NB4 (cell line): ENCODE measurements at regions not wholly inside any gene's neighbourhood (a gene's known extent, or its start where the extent isn't known, plus 50 kb on each side); places are given as distances from the start of the nearest gene placed in this dataset.

ENCODE experiments used
- CTCF ChIP-seq: IDR thresholded peaks from one replicate; pipeline ENCODE4 v1.5.1; 2012; ENCODE audit warnings: low read depth, low read length
- MYC ChIP-seq: IDR thresholded peaks from 2 replicates; pipeline ENCODE4 v1.6.1; 2011; ENCODE audit warnings: low read depth, low read length
- POLR2A ChIP-seq: IDR thresholded peaks from 2 replicates; pipeline ENCODE4 v1.6.1; 2011; ENCODE audit warnings: mild to moderate bottlenecking; ENCODE audit not compliant: insufficient read length; ENCODE audit errors: extremely low read depth

GRCh38 chr7:67616517-67616916 lies 619.9 kb downstream of the TYW1 start:
- no peak for TF ChIP-seq CTCF
- TF ChIP-seq POLR2A = no peak
- no peak for TF ChIP-seq MYC
